Testis (tissue), 2 donors: ENCODE measurements at regions not wholly inside any gene's neighbourhood (a gene's known extent, or its start where the extent isn't known, plus 50 kb on each side); places are given as distances from the start of the nearest gene placed in this dataset.

ENCODE experiments used
- DNase-seq: peaks from one replicate; pipeline ENCODE4 v3.0.0-alpha.2; 2019
- H3K27ac ChIP-seq, 2 donors: fragments of 200-600 bp; sonication (generic); one replicate each; pipeline ENCODE4 v1.5.1; 2019
- H3K27me3 ChIP-seq: fragments of 200-600 bp; sonication (generic); one replicate; pipeline ENCODE4 v1.5.1; 2019
- H3K36me3 ChIP-seq: fragments of 200-600 bp; sonication (generic); one replicate; pipeline ENCODE4 v1.5.1; 2017; ENCODE audit warnings: low read depth; ENCODE audit errors: missing control alignments
- H3K4me1 ChIP-seq: fragments of 200-600 bp; sonication (generic); one replicate; pipeline ENCODE4 v1.5.1; 2019
- H3K4me3 ChIP-seq, 2 donors: fragments of 200-600 bp; sonication (generic); one replicate each; pipeline ENCODE4 v1.5.1; 2017 to 2019
- H3K9me3 ChIP-seq: fragments of 200-600 bp; sonication (generic); one replicate; pipeline ENCODE4 v1.5.1; 2017
- CTCF ChIP-seq, 3 experiments: fragments of 450-650 bp in 2 of 3; fragments of 200-600 bp in 1 of 3; sonication (generic) in 1 of 3; IDR thresholded peaks; one replicate each; pipeline ENCODE4 v1.5.1; 2016 to 2019; ENCODE audit warnings: antibody characterized with exemption in 3 of 3, mild to moderate bottlenecking in 2 of 3, moderate library complexity in 1 of 3
- POLR2A ChIP-seq: fragments of 450-650 bp; IDR thresholded peaks from one replicate; pipeline ENCODE4 v1.6.1; 2017; ENCODE audit warnings: antibody characterized with exemption, mild to moderate bottlenecking, moderate library complexity
- WGBS, 2 donors: methylation state at CpG; one replicate each; pipeline ENCODE4 v1.1.5; 2018; 5-methylcytosine and 5-hydroxymethylcytosine counted together
- intact Hi-C: fragments of 100-400 bp; cut with DNase I; formaldehyde crosslinking; loops from one replicate; pipeline ENCODE4 v1.15.1; 2023; ENCODE audit warnings: low total_unique reads

GRCh38 chr7:114345494-114345893 lies 69.1 kb upstream of the FOXP2 start:
- Histone ChIP-seq H3K27me3 (no peaks in the 10 kb centered on the region), H3K36me3 (no peaks in the 10 kb centered on the region), H3K4me3 (no peak overlapping the region), H3K27ac (no peak overlapping the region), H3K9me3 (no peaks in the 10 kb centered on the region), H3K4me1 (no peaks in the 10 kb centered on the region)
- 77 to 88% methylated on average over 2 of the region's 2 CpGs for WGBS, 2 donors
- intact Hi-C loops, result no loop called here
- TF ChIP-seq POLR2A (no peak), CTCF (IDR thresholded peaks at IDR 0.05) (no peak)
- DNase-seq, result no peak

DNA sequence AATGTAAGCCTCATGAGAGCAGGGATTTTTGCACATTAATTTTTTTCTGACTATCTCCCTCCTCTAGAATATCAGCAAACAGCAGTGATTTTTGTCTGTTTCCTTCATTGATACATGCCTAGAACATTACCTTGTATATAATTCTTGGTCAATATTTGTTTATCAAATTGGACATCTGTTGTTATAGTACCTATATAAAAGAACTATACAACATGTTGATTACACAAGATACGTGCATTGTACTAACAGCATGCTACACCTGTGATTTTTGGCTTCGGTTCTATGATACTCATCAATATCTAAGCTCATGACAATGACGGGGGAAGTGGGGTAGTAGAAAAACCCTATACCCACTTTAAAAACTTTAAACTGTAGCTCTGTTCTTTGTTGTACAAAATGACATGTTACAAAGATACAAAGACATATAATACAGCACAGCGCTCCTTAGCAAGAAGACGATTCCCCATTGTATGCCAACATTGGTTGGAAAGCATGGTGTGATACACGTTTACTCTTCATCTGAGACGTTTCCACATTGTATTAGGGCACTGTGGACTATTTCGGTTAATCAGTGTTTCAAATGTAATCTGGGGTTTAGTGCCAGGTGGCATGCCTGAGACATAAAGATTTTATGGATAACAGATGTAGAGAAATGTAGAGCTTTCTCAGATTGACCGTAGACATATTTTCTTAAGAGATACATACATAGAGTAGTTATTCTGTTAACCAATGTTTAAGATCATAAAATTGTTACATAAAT lies 70.5 kb upstream of the FOXP2 start:
- 91 to 92% methylated on average over 9 of the region's 9 CpGs for WGBS, 2 donors
- H3K27me3 ChIP-seq, result no peaks in the 10 kb centered on the region
- intact Hi-C loops, result no loop called here

GRCh38 chr7:114342431-114343179 lies 72.0 kb upstream of the FOXP2 start:
- TF ChIP-seq CTCF (IDR thresholded peaks at IDR 0.05) (no peak), POLR2A (no peak)
- Histone ChIP-seq H3K4me3 (no peak overlapping the region), H3K9me3 (no peaks in the 10 kb centered on the region), H3K27me3 (no peaks in the 10 kb centered on the region), H3K4me1 (no peaks in the 10 kb centered on the region), H3K36me3 (no peaks in the 10 kb centered on the region), H3K27ac (no peak overlapping the region)
- intact Hi-C loops, result no loop called here
- WGBS, 2 donors, result 94% methylated on average over 1 of the region's 1 CpG
- DNase-seq, result no peak

More for the DNA sequence above, 70.5 kb upstream of the FOXP2 start:
- TF ChIP-seq CTCF (IDR thresholded peaks at IDR 0.05), result no peak
- TF ChIP-seq POLR2A, result no peak
- DNase-seq, result no peak
- Histone ChIP-seq H3K4me3 (no peak overlapping the region), H3K36me3 (no peaks in the 10 kb centered on the region), H3K9me3 (no peaks in the 10 kb centered on the region), H3K4me1 (no peaks in the 10 kb centered on the region), H3K27ac (no peak overlapping the region)

DNA sequence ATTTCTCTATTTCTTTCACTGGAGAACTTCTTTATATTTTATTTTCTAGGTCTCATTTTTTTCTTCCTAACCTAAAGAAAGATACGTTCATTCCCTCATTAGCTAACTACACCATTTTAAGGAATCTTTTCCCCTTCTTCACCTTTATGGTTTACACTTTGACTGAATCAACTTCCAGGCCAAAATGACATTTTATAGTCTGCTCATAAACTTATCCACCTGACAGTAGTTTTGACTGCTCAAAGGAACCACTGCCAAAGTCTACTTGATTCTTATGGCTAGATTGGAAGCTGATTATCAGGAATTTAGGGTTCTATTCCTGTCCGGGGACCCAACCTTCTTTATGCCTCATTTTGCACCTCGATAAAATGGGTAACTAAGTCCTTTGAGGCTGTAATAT lies 73.0 kb upstream of the FOXP2 start:
- Histone ChIP-seq H3K27ac (no peak overlapping the region), H3K36me3 (no peaks in the 10 kb centered on the region), H3K27me3 (no peaks in the 10 kb centered on the region), H3K4me3 (no peak overlapping the region), H3K9me3 (no peaks in the 10 kb centered on the region), H3K4me1 (no peaks in the 10 kb centered on the region)
- DNase-seq, result no peak
- 84 to 90% methylated on average over 3 of the region's 3 CpGs for WGBS, 2 donors
- intact Hi-C loops, result no loop called here
- TF ChIP-seq POLR2A (no peak), CTCF (IDR thresholded peaks at IDR 0.05) (no peak)
